ENCODE measurements at regions not wholly inside any gene's neighbourhood (a gene's known extent, or its start where the extent isn't known, plus 50 kb on each side); places are given as distances from the start of the nearest gene placed in this dataset.

GRCh38 chr19:30153326-30154210 is 211.5 kb downstream of the URI1 start:
- no peak for DNase-seq

- no peak for DNase-seq
Observed at GRCh38 chr19:30154410-30154809, 212.4 kb downstream of the URI1 start.

- no peak for DNase-seq
Observed at GRCh38 chr19:30155381-30156200, 213.6 kb downstream of the URI1 start.

- no peak for DNase-seq
Observed at GRCh38 chr19:30156646-30157045, 214.6 kb downstream of the URI1 start.

GRCh38 chr19:30158067-30158892 is 213.9 kb upstream of the ZNF536 start:
- no peak for DNase-seq

GRCh38 chr19:30158893-30159245 is 213.3 kb upstream of the ZNF536 start:
- no peak for DNase-seq

- no peak for DNase-seq
Observed at GRCh38 chr19:30159636-30160035, 212.5 kb upstream of the ZNF536 start.

GRCh38 chr19:30160426-30160825 is 211.8 kb upstream of the ZNF536 start:
- DNase-seq = no peak

- no peak for DNase-seq
Observed at GRCh38 chr19:30161021-30161655, 211.0 kb upstream of the ZNF536 start.

- DNase-seq = no peak
Observed at GRCh38 chr19:30161770-30162169, 210.4 kb upstream of the ZNF536 start.

GRCh38 chr19:30162718-30163117 is 209.5 kb upstream of the ZNF536 start:
- DNase-seq = no peak

- DNase-seq = no peak
Observed at GRCh38 chr19:30163663-30164062, 208.5 kb upstream of the ZNF536 start.

GRCh38 chr19:30165228-30165813 is 206.9 kb upstream of the ZNF536 start:
- no peak for DNase-seq

GRCh38 chr19:30167206-30167868 is 204.8 kb upstream of the ZNF536 start:
- DNase-seq = no peak

GRCh38 chr19:30167976-30168635 is 204.1 kb upstream of the ZNF536 start:
- no peak for DNase-seq

GRCh38 chr19:30168760-30169159 is 203.4 kb upstream of the ZNF536 start:
- no peak for DNase-seq

GRCh38 chr19:30169196-30169900 is 202.8 kb upstream of the ZNF536 start:
- no peak for DNase-seq

GRCh38 chr19:30170081-30170480 is 202.1 kb upstream of the ZNF536 start:
- DNase-seq = no peak

- no peak for DNase-seq
Observed at GRCh38 chr19:30170495-30171137, 201.6 kb upstream of the ZNF536 start.

All from hindlimb muscle (tissue), 1 donor.